Bone marrow (tissue), 2 donors: ENCODE measurements at regions not wholly inside any gene's neighbourhood (a gene's known extent, or its start where the extent isn't known, plus 50 kb on each side); places are given as distances from the start of the nearest gene placed in this dataset.

Source experiments
- DNase-seq, 2 donors: peaks; one replicate each; lab custom pipeline; 2025; lab: John Stamatoyannopoulos, UW

DNA sequence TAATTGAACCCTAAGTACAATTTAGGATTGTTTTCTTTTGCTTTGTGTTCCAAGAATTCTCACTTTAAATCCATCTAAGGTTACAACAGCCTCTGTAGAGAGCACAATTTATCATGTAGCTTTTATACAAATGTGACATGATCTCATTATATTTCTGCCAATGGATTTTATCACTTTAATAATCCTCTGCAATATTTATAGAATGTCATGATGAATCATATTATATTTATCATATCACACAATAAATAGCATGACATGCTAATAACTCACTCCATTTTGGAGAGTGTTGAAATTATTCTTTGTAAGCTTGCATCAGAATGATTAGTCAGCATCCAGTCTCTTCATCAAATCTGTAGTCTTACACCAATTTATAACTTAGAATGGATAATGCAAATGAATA lies 280.6 kb upstream of the ZNF717 start:
- DNase-seq = no peak

DNA sequence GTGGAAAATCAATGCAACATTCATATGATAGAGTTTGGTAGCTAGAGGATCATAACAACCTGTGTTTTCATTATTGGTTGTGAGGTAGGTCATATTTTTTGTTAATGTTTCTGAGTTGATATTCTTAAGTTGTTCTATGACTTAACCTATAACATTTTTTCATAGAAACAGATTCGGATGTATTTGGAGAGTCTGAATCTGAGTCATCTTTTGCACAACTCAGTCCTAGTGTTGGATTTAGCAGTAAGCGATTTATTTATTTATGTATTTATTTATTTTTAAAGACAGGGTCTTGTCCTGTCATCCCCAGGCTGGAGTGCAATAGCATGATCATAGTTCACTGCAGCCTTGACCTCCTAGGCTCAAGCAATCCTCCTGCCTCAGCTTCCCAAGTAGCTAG lies 292.8 kb upstream of the ZNF717 start:
- no peak for DNase-seq

DNA sequence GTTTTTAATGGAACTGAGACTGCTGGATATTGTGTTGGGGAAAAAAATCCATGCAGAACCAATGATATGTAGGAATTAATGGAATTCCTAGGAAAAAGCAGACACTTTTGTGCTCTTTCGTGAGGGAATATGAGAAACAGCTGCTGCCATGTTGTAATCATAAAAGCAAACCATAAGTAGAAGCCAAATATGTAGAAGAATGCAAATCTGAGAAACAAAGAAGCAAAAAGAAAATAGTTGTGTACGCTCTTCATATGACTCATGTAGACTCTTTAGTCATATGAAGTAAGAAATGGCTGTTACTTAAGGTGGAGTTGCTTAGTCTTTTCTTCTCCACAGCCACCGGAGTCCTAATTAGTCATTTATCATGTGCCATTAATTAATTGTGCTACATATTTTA lies 298.6 kb upstream of the ZNF717 start:
- DNase-seq = no peak

DNA sequence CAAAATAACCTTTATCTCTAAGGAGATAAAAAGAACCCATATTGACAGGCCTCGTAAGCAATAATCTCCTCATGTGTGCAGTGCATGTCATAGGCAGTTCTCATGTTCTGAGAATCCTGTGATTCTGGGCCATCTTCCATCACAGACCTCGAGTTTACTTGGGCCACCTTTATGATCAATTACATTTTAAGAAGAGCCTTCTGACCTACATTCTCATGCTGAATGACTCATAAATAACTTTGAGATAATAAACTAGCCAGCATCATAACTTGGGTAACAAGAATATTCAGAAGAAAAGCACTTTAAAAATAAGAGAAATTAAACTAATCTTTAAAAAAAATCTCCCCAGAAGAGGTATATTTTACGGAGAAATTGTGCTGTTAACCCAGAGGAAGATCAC lies 310.7 kb upstream of the ZNF717 start:
- no peak for DNase-seq

DNA sequence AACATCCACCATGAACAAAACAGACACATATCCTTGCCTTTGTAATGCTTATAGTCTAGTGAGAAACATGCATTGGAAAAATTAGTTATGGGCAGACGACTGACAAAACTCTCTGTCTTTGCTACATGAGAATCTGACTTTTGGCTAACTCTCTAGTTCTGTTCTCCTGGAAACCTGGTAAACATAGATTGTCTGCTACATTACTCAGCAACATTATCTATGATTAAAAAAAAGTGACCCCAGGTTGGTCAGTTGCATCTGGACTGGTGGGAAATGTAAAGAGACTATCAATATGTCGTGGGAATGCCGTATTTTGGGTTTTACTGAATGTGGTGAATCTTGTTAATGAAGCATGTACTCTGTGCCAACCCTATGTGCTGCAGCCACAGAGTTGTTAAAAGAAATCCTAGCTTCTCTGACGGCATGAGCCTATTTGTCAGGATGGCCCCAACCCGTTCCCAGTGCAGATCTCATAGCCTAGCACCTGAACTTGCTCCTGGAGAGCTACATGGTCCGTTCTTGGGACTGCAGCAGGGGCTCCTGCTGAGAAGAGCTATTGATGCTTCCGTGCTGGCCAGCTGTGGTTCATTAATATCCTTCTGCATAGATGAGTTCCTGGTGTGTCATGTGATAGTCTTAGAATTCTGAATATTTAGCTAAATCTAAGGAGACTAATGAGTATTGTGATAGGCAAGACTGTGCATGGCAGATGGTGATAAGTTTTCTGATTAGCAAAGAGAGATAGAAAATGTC lies 311.7 kb upstream of the ZNF717 start:
- no peak for DNase-seq

DNA sequence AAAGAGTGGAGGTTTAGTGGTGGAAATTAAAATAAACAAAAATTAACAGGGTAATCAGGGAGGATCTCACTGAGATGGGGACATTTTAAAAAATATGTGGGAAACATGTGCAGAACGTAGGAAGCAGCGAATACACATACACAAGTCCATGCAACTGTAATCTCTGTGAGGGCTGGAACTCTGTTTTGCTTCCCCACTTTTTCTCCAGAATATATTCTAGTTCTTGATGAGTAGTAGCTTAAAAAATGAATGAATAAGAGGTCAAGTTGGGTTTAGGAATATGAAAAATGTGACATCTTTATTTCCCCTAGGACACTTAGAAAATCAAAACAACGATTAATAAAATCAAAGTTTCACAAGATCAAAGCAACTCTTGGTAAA lies 312.2 kb upstream of the ZNF717 start:
- DNase-seq = no peak

DNA sequence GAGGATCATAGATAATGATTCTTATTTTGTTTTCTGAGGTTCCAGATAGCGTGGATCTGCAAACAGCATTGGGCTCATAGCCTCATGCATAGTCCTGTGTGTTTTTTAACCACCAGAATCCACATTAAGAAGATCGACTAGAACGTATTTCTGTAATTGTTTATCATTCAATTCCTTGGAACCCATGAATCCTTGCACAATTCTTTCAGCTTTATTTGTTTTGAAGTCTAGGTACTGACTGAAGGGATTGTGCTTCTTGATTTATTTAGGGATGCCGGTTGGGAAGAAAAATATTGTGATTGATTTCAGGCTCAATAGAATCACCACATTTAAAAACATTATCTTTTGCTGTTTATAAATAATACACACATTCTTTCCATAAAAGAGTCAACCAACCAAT lies 314.6 kb upstream of the ZNF717 start:
- no peak for DNase-seq

DNA sequence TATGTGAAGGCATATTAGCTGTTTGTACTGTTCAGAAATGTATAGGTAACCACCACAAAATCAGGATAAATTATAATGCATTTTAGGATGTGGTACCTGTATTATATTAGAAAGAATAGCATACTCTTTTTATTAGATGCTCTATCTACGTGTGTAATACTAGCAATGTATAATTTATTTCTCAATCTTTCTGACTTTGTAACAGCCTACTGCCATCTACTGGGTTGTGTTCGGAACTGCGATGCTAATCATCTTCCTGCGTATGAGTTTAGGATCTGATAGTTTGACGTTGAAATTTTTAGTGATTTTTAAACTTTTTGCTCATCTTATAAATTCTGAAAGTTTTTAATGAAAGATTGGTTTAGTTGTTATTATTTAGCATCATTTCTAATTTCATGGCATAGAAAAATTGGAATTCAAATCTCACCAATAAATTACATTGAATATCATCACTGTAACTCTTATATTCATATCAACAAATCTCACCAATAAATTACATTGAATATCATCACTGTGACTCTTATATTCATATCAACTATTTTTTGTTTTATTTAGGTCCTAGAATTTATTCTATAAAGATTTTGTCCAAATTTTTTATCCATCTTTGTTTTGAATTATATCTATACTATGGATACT lies 322.7 kb upstream of the ZNF717 start:
- DNase-seq = no peak

DNA sequence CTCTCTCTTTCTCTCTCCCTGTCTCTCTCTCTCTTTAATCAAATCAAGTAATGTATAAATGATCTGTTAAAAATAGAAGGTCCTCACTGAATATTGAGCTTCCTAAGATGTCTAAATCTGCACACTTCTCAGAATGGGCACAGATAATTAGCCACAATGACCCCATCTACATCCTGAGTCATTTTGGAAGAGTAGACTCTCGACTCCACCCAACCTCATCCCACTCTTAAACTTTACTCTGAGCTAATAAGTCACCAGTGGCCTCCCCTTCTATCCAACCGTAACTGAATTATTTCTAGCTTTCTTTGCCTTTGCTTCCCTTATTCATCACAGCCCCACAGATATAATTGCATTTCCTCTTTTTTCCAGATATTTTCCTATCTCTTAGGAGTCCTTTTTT lies 326.5 kb upstream of the ZNF717 start:
- DNase-seq = no peak

DNA sequence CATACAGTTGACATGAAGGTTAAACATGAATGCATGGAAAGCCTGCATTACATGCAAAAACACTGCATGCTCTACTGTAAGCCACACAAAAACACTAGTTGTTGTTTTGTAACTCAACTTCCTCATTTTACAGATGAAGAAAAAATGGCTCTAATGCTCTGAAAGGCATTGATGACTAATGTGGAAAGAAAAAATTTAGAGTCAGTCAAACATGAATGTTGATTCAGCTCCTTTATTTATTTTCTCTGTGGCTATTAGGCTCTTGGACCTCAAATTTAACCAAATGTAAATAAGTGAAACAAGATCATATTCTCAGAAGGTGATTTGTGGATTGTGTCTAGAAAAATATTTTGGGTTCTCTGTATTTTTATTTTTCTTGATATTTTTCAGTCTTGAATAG lies 336.7 kb upstream of the ZNF717 start:
- DNase-seq = no peak

DNA sequence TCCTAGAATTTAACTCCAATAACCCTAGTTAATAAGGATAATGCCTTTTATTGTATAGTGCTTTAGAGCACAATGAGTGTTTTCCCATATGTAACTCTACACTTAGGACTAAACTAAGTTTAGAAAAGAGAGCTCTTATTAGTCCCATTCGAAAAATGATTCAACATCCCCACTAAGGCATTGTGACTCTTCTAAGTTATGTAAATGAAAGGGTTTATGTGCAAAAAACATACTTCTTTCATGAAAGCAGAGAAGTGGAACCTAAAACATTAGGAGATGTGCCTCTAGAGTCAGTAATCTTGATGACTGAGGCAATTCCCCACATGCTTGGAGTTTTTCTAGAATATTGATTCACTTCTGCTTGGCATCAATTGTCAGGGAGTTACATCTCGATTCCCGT lies 344.1 kb upstream of the ZNF717 start:
- DNase-seq = no peak

DNA sequence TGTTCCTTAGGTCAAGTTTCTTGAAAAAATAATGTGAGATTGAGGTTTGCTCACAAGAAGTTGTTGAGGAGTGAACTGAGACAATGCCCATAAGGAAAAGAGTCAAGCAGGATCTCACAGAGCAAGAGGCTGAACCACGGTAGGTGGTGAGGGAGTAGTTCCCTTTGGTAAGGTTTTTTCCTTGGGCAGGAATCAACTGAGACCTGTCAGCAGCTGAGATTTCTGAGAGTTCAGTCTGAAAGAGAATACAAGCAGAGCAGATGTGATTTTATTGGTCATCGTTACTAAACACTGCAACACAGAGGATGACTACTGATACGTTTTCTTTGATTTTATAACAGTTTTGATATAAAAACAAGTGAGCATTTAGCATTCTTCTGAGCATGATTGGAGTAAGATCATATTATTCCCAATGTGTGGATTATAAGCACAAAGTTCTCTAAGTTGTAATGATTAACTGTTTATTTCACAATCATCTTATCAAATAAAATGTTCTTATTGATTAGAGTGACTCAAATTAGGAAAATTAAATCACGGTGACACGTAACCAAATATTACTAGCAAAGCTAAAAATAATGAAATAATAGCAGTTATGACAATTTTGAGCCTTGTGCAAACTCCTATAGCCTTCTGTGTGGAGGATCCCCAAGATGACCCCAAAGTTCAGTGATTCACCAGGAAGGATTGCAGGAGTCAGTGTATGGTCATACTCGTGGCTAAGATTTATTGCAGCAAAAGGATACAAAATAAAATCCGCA lies 346.2 kb upstream of the ZNF717 start:
- no peak for DNase-seq

DNA sequence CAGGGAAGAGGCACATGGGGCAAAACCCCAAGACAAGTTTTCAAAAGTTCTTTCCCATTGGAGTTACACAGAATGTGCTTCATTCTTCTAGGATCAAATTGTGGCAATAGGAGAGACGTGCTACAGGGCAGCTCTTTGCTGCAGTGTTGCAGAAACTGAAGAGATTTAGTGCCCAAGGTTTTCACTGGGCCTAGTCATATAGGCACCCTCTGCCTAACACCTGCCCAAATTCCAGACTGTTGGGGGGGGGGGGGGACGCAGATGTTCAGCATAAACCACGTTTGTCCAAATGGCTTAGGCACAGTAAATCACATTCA lies 346.8 kb upstream of the ZNF717 start:
- no peak for DNase-seq

DNA sequence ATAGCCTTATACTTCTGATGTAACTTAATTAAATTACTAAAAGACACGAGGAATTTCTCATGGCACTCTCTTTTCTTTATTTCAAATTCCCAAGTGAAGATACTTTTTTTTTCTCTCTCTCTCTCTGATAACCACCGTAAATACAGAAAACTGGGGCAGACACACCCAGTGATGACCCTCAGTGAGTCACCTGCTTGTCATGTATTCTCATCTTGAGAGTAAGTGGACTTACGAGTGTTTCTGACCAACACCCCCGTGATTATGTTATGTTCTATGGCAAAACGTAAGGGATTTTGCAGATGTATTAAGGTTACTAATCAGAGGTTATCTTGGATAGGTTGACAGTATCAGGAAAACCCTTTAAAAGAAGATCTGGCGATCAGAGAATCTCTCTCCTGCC lies 348.8 kb upstream of the ZNF717 start:
- no peak for DNase-seq

DNA sequence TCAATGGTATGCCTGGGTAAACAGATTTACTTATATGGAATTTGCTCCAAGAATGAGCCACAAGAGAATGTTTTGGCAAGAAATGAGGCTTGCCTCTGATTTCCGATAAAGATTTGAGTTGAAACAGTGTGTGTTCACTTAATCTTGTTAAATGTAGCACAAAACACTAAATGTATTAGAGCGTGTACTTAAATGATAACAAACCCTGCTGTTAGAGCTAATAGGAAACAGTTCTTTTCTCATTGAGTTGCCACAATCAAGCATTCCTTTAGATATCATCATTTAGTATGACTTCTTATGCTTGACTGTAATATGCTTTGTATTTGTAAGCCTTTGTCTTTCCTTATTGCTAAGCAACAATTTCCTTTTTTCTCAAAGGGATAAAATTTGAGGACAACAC lies 353.6 kb upstream of the ZNF717 start:
- no peak for DNase-seq

DNA sequence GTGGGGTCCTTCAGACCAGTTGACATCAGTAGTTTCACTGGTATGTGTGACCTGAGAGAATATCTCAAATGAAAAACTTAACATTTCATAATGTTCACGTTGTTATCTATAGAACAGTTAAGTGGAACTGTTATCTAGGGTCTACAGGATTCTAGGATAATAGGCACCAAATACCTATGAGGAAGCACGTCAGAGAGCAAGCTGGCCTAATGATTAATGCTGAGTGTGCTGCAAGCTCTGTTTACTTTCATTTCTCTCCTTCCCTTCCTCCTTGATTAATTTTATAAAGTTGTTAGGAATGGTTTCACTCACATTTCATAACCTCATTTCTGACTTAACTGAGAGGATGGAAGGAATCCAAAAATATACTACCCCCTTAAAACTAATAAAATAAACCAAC lies 362.5 kb upstream of the ZNF717 start:
- no peak for DNase-seq

DNA sequence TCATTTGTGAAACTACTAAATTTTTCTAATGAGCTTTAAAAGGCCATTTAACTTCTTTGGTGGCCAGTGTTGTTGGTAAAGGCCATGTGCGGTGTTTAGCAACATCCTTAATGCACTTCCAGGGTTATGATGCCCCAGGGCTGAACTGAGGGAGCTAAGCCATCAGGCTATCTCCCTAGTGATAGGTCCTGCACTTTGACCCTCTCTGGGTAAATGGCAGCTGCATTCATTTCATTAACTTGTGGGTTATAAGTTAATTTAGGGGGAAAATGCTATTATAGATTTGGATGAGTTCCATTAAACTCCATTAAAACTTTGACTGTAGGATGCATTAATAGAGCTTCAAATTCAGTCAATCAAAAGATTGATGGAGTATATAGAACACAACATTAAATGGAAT lies 366.7 kb upstream of the ZNF717 start:
- no peak for DNase-seq

DNA sequence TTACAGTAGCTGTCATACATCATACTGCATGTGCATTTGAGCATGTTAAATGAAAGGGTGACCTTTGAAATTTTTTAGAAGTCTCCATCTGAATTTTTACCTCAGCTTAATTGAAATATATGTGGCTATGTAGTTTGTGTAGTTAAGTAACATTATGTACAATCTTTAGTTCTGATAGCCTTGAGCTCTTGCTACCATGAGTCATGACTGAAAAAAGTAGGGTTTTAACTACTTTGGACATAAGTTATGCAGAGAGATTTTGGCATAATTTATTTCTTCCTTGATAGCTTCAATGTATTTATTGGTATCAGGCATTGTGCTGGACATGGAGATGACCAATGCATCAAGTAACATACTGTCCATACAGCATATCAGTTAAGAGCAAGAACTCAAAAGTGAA lies 376.5 kb upstream of the ZNF717 start:
- no peak for DNase-seq

DNA sequence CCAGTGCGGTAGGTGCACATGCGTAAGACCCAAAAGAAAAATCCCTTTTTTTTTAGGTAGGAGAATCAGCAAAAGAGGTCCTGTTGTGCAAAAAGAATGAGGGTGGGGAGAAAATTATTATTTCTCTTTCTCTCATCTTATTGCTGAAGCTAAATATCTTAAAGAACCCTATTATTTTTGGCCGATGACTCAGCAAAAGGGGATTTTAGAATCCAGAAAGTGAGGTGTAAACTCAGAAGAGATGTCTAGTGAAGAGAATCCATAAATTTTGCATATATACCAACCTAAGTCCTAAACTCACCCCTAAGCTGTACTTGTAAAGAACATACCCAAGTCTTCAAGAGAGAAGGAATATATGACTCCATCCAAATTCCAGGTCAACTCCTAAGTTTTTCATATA lies 386.3 kb upstream of the ZNF717 start:
- DNase-seq = no peak

DNA sequence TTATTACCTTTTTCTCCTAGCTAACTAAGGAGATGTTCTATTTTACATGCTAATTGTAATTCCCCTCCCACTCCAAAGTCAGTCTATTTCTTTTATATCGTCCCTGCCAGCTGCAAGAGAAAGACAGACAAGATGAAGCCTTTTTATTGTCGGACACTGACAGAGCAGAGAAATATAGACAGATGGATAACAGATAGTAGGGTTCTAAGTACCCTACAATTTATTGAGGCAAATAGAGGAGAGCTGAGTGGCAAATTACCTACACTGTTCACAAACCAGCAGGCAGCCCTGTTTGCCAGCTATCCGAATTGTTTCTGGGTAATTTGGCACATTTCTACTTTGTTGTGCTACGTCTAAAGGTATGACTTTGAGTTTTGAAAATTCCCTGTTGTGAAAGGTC lies 392.3 kb upstream of the ZNF717 start:
- no peak for DNase-seq

DNA sequence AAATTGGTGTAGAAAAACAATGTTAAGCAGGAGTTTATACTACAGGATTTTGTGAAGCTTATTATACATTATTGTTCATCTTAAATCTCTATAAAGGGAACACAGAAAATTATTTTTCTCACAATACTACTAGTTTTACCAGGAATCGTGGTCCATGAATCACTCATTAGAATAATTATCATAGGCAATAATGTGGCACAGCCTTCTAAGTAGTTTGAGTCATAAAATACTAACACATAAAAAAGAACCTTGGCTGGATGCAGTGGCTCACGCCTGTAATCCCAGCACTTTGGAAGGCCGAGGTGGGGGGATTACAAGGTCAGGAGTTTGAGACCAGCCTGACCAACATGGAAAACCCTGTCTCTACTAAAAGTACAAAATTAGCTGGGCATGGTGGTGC lies 393.1 kb upstream of the ZNF717 start:
- DNase-seq = no peak

DNA sequence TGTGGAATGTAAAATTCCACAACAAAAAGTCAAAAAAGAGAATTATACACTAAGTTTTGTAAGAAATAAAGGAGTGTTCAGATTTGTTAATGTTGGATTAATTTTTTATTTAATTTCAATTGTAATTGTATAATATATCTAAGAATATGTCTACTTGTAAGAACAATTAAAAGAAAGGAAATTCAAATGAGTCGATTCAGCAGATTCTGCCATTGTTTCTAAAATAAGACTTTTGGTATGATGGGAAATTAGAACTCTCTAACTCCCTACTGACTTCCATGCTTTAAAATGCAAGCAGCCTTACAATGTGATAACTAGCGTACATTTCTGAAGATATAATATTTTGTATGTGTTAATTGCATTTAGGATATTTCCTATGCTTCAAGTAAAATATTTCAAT lies 395.9 kb upstream of the ZNF717 start:
- DNase-seq = no peak

DNA sequence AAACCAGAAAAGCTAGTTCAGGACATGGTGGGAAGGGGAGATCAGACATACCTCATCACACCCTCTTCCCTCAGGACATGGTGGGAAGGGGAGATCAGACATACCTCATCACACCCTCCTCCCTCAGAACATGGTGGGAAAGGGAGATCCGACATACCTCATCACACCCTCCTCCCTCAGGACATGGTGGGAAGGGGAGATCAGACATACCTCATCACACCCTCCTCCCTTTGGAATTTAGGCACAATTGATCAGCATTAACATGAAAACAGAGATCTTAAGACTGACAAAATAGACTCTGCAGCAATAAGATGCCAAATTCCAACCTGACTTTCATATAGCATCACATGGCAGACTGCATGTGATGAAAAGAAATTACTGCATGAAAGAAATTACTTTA lies 412.7 kb upstream of the ZNF717 start:
- DNase-seq = no peak

DNA sequence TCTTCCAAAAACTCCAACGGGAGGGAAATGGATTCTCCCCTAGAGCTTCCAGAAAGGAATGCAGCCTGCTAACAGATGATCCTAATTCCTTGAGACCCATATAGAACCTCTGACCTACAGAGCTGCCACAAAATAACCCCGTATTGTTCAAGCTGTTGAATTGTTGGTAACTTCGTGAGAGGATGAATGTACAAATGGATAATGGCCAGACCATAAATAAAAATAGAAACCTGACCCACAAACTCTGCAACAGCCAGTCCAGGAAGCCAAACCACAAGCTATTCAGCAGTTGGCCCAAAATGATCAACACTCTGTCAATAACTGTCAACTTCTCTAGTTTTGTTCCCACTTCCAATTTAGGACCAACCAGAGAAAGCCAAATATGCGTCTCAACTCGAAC lies 414.0 kb upstream of the ZNF717 start:
- DNase-seq = no peak
